Femur (tissue), 1 donor: ENCODE measurements at regions not wholly inside any gene's neighbourhood (a gene's known extent, or its start where the extent isn't known, plus 50 kb on each side); places are given as distances from the start of the nearest gene placed in this dataset.
A peak's percentile ranks its signal among the peaks of the same experiment; 100 is the strongest.
"Not testable (repeated sequence)": the region's sequence is repeated elsewhere in the genome, so short reads cannot be mapped to it uniquely, and the experiment has no call there.

ENCODE experiments used
- DNase-seq: peaks from one replicate; pipeline ENCODE4 v3.0.0-alpha.2; 2017

GRCh38 chr20:53685070-53685595 lies 91.5 kb upstream of the ZNF217 start:
- DNase-seq, result no peak

- no peak for DNase-seq
Measured at GRCh38 chr20:53683506-53683905, 89.9 kb upstream of the ZNF217 start.

- no peak for DNase-seq
Measured at GRCh38 chr20:53681352-53682212, 87.9 kb upstream of the ZNF217 start.

DNA sequence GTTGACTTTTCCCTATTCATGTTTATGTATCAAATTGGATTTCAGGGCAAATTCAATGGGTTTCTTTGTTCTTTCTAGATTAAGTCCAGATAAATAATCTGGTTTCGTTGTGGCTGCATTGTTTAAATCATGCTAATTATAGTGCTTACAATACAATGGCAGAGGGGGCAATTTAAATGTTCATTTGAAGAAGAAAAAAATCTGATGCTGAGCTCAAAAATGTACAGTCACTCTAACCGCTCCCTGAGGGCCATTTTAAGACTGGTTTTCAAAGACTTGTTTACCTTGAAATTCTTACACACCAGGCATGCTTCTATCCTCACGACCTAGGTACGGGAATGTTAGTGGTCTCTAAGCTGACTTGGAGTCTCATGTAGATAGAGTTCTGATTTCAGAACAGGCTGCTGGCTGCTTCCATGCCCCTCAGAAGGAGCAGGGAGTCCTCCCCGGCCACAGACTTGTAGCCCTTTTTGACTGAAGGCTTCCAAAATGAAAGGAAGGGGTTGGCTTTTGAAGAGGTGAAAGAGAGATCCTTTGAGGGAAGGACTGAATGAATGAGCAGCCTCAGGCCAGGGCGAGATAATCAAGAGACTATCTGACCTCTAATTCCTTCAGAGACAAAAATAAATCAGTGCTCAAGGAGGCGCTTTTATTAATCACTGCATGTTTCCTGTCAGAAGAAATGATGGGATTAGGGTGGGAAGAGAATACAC lies 86.1 kb upstream of the ZNF217 start:
- no peak for DNase-seq

GRCh38 chr20:53678990-53679596 lies 85.5 kb upstream of the ZNF217 start:
- no peak for DNase-seq

DNA sequence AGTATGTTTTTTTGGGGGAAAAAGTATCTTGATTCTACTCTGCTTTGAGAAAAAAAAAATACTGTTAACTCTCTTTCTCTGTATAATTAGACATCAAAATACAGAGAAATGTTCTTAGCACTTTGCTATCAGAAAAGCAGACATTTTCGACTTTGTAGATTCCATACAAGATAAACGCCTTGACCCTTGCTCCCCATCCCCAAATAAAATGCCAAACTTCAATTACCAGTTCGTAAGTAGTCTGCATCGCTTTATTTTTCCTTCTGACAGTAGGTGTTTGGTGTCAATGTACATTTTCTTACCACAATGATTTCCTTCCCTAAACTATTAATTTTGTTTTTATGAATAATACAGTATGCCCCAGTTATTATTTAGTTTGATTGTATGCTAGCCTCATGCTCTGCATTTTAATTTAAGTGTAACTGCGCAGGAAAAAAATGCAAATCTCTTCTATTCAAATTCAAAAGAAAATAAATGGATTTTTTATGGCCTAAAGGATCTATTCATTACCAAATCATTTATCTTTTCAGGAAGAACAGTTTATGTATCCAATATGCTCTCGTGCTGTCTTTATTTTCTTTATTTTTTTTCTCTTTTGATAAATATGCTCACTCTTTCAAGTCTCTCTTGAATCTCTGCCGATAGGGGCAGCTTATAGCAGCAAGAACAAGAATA lies 84.8 kb upstream of the ZNF217 start:
- no peak for DNase-seq

DNA sequence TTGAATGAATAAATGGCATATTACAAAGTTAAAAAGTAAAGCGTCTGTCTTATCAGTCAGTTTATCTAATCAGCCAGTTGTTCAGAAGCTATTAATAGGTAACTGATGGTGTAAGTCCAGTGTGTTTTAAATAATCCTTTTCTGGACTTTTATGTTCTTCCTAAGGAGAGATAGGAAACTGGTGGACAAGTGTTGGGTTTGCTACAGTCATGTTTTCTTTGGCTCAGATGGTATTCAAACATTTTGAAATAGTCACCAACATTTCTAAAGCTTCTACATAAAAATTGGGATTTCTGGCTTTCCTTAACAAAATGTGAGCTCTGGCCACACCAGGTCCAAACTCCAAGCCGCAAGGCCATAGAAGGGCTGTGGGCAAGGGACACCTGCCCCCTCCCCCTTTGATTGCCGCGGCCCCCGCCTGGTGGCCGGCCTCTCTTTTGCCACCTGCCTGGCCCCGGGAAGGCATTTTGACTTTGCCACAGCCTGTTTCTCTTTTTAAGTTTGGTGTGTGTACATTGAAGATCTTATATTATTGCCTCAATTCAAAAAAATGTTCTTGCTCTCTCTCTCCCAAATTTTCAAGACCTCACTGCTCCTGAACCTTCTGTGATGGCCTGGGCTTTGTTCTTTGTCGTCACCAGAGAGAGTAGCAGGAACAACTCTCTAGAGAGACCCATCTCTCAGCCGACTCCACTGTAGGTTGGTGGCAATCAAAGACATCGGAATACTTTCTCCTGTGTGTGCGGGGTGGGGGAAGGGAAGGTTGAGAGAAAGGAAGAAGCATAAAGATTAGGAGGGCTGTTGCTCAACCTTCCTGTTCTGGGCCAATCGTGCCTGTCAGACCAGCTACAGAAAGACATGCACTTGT lies 84.0 kb upstream of the ZNF217 start:
- peak; percentile 36 for DNase-seq

- no peak for DNase-seq
Measured at GRCh38 chr20:53676987-53677386, 83.3 kb upstream of the ZNF217 start.

DNA sequence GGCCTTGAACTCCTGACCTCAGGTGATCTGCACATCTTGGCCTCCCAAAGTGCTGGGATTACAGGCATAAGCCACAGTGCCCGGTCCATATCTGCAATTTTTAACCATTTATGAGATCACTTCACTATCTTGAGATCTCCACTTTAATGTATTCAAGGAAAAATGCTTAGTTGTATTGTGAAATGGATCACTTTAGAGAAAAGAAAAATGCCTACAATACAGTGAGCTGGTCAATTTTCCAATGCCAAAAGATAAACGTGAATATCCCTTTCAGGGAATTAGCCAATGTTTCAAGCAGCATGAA lies 82.8 kb upstream of the ZNF217 start:
- DNase-seq, result no peak

DNA sequence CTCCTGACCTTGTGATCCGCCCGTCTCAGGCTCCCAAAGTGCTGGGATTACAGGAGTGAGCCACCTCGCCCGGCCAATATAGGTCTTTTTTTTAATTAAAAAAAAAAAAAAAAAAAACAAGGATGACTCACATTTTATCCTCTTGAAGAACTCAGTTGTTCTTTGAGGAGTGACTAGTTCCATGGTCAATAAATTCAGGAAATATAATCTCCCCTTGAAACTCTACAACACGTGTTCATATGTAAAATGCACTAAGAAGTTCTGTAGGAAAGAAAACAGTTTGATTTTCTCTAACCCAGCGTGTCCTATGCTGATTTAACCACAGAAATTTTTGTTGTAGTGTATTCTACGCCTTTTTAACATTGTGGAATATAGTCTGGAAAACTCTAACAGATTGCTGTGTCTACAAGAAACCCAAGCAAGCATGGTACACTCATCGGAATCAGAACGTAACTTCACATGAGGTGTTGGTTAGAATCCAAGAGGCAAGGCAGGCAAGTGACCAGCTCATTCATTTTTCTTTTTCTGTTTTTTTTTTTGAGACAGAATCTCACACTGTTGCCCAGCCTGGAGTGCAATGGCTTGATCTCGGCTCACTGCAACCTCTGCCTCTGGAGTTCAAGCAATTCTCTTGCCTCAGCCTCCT lies 79.0 kb upstream of the ZNF217 start:
- no peak for DNase-seq

GRCh38 chr20:53671370-53671769 lies 77.7 kb upstream of the ZNF217 start:
- DNase-seq, result no peak

- DNase-seq, result not testable (repeated sequence)
Measured at GRCh38 chr20:53669517-53670313, 76.1 kb upstream of the ZNF217 start.

- DNase-seq, result no peak
Measured at GRCh38 chr20:53668992-53669391, 75.4 kb upstream of the ZNF217 start.

DNA sequence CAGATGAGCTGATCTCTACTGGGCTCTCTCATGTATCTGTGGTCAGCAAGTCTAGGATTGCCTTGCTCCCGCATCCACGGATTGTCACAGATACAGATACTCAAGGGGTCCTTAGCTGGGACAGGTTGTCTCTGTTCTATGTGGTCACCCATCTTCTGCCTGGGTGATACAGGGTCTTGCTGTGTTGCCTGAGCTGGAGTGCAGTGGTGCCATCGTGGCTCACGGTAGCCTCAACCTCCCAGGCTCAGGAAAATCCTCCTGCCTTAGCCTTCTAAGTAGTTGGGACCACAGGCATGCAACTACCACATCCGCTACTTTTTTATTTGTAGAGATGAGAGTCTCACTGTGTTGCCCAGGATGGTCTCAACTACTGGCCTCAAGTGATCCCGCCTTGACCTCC lies 72.5 kb upstream of the ZNF217 start:
- DNase-seq, result no peak

- no peak for DNase-seq
Measured at GRCh38 chr20:53664121-53664520, 70.5 kb upstream of the ZNF217 start.

- DNase-seq, result not testable (repeated sequence)
Measured at GRCh38 chr20:53663521-53663920, 69.9 kb upstream of the ZNF217 start.

- no peak for DNase-seq
Measured at GRCh38 chr20:53662595-53662994, 69.0 kb upstream of the ZNF217 start.

DNA sequence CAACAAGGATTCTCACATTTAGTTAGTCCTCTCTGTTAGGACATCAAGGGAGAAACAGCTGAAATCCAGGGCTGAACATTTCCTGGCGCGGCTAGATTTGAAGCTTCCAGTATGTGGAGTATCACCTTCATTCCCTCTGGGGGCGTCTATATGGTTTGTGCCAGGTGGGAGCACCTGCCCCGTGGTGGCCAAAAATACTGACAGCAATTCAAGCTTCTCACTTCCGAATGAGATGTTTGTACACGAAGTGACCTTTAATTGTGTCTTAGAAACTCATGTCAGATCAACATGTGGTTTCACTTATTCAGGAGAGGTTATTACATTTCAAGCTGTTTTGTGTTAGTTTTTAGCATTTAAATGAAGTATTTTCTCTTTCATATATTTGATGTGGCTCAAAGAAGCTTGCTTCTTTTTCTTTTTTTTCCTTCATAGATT lies 67.3 kb upstream of the ZNF217 start:
- peak; percentile 49 for DNase-seq

DNA sequence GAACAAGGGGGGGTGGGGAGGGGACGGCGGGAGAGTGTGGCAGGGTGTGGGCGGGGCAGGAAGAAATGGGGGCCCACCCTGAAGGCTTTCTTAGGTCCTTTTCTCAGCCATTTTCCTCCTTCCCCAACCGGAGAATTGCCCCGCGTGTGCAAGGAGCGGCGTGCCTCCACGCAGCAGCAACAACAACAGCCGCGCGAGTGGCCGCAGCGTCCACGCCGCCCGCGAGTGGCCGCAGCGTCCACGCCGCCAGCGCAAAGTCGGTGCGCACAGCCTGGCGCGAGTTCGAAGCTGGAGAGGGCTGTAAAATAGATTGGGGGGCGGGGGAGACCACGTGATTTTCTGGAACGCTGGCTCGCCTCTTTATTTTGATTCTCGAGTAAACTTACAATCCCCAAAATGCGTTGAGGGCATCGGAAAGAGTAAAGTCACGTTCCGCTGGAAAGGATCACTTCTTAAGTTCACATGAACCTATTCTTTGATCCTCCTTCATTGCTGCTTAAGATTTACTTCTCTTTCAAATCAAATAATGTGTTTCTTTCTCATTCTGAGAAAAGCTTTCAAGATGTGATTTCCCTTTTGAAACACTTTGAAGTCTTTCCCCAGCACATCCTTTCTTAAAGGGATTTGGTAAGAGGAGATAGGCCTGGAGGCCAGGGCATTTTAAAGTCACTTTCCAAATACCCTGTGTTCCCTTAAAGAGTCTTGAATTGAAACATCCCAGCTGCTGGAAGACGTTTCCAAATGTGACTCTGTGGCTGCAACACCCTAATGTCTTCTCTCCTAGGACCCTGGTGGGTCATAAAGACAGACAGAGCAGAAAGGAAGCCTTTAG lies 66.7 kb upstream of the ZNF217 start:
- peak; percentile 57 for DNase-seq

DNA sequence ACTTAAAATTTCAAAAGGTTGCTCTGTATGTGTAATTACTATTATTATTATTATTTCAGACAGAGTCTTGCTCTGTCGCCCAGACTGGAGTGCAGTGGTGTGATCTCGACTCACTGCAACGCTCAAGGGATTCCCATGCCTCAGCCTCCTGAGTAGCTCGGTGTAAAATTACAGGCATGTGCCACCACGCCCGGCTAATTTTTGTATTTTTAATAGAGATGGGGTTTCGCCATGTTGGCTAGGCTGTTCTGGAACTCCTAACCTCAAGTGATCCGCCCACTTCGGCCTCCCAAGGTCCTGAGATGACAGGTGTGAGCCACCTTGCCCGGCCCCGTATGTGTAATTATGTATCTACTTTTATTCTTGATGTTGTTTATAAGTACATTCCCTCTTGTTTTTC lies 65.3 kb upstream of the ZNF217 start:
- no peak for DNase-seq
